22Rv1 (cell line): ENCODE measurements at regions not wholly inside any gene's neighbourhood (a gene's known extent, or its start where the extent isn't known, plus 50 kb on each side); places are given as distances from the start of the nearest gene placed in this dataset.

Experiments used
- ZFX ChIP-seq: fragments of 450-650 bp; IDR thresholded peaks from 2 replicates; pipeline ENCODE4 v1.6.1; 2017; ENCODE audit warnings: antibody characterized with exemption, borderline replicate concordance
- TF ChIP-seq, protein P1 (sequence below): fragments of 450-650 bp; IDR thresholded peaks from 2 replicates; pipeline ENCODE4 v1.5.1; 2017; ENCODE audit warnings: mild to moderate bottlenecking

DNA sequence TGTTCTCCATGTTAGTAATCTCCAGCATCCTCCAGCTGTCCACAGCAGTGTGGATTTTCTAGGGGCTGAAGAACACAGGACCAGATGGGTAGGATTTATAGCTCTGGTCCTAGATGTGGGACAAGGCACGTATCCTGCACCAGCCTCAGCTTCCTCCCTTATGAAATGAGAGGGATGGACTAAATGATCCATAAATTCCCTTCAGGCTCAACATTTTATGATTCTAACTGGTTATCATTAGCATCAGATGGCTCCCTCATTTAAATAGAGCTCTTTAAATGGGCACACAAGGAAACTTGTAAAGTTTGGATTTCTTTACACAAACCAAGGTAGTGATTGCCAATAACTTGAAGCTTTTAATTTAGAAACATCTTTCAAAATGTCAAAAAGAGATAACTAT is 97.7 kb downstream of the ESM1 start:
- TF ChIP-seq, protein P1, sequence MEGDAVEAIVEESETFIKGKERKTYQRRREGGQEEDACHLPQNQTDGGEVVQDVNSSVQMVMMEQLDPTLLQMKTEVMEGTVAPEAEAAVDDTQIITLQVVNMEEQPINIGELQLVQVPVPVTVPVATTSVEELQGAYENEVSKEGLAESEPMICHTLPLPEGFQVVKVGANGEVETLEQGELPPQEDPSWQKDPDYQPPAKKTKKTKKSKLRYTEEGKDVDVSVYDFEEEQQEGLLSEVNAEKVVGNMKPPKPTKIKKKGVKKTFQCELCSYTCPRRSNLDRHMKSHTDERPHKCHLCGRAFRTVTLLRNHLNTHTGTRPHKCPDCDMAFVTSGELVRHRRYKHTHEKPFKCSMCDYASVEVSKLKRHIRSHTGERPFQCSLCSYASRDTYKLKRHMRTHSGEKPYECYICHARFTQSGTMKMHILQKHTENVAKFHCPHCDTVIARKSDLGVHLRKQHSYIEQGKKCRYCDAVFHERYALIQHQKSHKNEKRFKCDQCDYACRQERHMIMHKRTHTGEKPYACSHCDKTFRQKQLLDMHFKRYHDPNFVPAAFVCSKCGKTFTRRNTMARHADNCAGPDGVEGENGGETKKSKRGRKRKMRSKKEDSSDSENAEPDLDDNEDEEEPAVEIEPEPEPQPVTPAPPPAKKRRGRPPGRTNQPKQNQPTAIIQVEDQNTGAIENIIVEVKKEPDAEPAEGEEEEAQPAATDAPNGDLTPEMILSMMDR = no peak
- no peak for TF ChIP-seq ZFX
